Stimulated activated CD4-positive, alpha-beta T cell treated with anti-CD3 and anti-CD28 coated beads, Interleukin-2, amount 100 ng/mL, for 24 hours (primary cell): ENCODE measurements at regions not wholly inside any gene's neighbourhood (a gene's known extent, or its start where the extent isn't known, plus 50 kb on each side); places are given as distances from the start of the nearest gene placed in this dataset.

Experiments used
- DNase-seq, 2 donors: peaks; one replicate each; pipeline ENCODE4 v3.0.0-alpha.2; 2020

GRCh38 chr6:14258695-14259593 is 141.4 kb downstream of the CD83 start:
- no peak for DNase-seq

GRCh38 chr6:14259594-14260152 is 142.1 kb downstream of the CD83 start:
- DNase-seq: no peak

- DNase-seq: no peak
Measured at GRCh38 chr6:14260839-14261238, 143.3 kb downstream of the CD83 start.

GRCh38 chr6:14263881-14264424 is 146.4 kb downstream of the CD83 start:
- DNase-seq: no peak

GRCh38 chr6:14265049-14266021 is 147.8 kb downstream of the CD83 start:
- no peak for DNase-seq

- DNase-seq: no peak
Measured at GRCh38 chr6:14266266-14266665, 148.7 kb downstream of the CD83 start.

- no peak for DNase-seq
Measured at GRCh38 chr6:14267885-14268660, 150.5 kb downstream of the CD83 start.

- no peak for DNase-seq
Measured at GRCh38 chr6:14269436-14269835, 151.9 kb downstream of the CD83 start.

- DNase-seq: no peak
Measured at GRCh38 chr6:14270142-14270893, 152.7 kb downstream of the CD83 start.

GRCh38 chr6:14270925-14271788 is 153.6 kb downstream of the CD83 start:
- peak; percentile 52 to 61 for DNase-seq

- DNase-seq: no peak
Measured at GRCh38 chr6:14271789-14272736, 154.5 kb downstream of the CD83 start.

- no peak for DNase-seq
Measured at GRCh38 chr6:14272737-14273085, 155.1 kb downstream of the CD83 start.

GRCh38 chr6:14273191-14273590 is 155.6 kb downstream of the CD83 start:
- no peak for DNase-seq

GRCh38 chr6:14274016-14274415 is 156.4 kb downstream of the CD83 start:
- no peak for DNase-seq

- DNase-seq: no peak
Measured at GRCh38 chr6:14274546-14275492, 157.2 kb downstream of the CD83 start.

- DNase-seq: no peak
Measured at GRCh38 chr6:14275493-14275851, 157.9 kb downstream of the CD83 start.

- DNase-seq: no peak
Measured at GRCh38 chr6:14276071-14276470, 158.5 kb downstream of the CD83 start.
